Common myeloid progenitor, CD34-positive (primary cell): ENCODE measurements at regions not wholly inside any gene's neighbourhood (a gene's known extent, or its start where the extent isn't known, plus 50 kb on each side); places are given as distances from the start of the nearest gene placed in this dataset.
A peak's percentile ranks its signal among the peaks of the same experiment; 100 is the strongest.

ENCODE experiments used
- CTCF ChIA-PET: fragments of 350-600 bp; sonication (Branson Sonifier 250); formaldehyde crosslinking; loops from one replicate; lab custom pipeline; 2021; ENCODE audit warnings: antibody characterized with exemption; lab: Charles Lee
- POLR2A ChIA-PET: fragments of 350-600 bp; sonication (Branson Sonifier 250); formaldehyde crosslinking; loops from one replicate; lab custom pipeline; 2021; ENCODE audit warnings: antibody characterized with exemption; lab: Charles Lee
- DNase-seq, 3 donors: peaks; one replicate each; pipeline versions ENCODE4 v3.0.0 to v3.0.0-alpha.2; 2013
- H3K27ac ChIP-seq, 2 experiments: 1 replicate in 1 of 2; 2 replicates in 1 of 2; pipeline ENCODE4 v1.7.0; 2013; ENCODE audit warnings: inconsistent platforms in 2 of 2, low read length in 2 of 2, mild to moderate bottlenecking in 2 of 2, low read depth in 1 of 2, moderate library complexity in 1 of 2; ENCODE audit not compliant: severe bottlenecking in 2 of 2, insufficient read depth in 1 of 2, poor library complexity in 1 of 2
- H3K27me3 ChIP-seq, 5 experiments: replicated peaks in 2 of 5; 1 replicate in 3 of 5; 2 replicates in 2 of 5; pipeline versions ENCODE4 v1.6.1 to v1.7.0; 2013; ENCODE audit warnings: low read length in 4 of 5, mild to moderate bottlenecking in 2 of 5, moderate library complexity in 2 of 5, inconsistent platforms in 1 of 5; ENCODE audit not compliant: insufficient read depth in 5 of 5, control insufficient read depth in 4 of 5
- H3K36me3 ChIP-seq, 4 experiments: 1 replicate in 2 of 4; 2 replicates in 2 of 4; pipeline versions ENCODE4 v1.6.1 to v1.7.0; 2013; ENCODE audit warnings: low read length in 3 of 4, control low read depth in 1 of 4, mild to moderate bottlenecking in 1 of 4; ENCODE audit not compliant: control insufficient read depth in 4 of 4, insufficient read depth in 4 of 4
- H3K4me1 ChIP-seq, 4 experiments: 1 replicate in 3 of 4; 2 replicates in 1 of 4; pipeline versions ENCODE4 v1.6.1 to v1.7.1; 2013; ENCODE audit warnings: low read length in 3 of 4, mild to moderate bottlenecking in 3 of 4, control low read depth in 1 of 4, inconsistent platforms in 1 of 4, moderate library complexity in 1 of 4; ENCODE audit not compliant: control insufficient read depth in 4 of 4, insufficient read depth in 4 of 4; ENCODE audit errors: control extremely low read depth in 1 of 4
- H3K4me3 ChIP-seq, 7 experiments: 1 replicate in 4 of 7; 2 replicates in 3 of 7; pipeline versions ENCODE4 v1.5.1 to v1.7.0; 2013; ENCODE audit warnings: mild to moderate bottlenecking in 7 of 7, low read length in 6 of 7, moderate library complexity in 6 of 7, inconsistent platforms in 2 of 7, low read depth in 2 of 7, control low read depth in 1 of 7; ENCODE audit not compliant: insufficient read depth in 4 of 7, control insufficient read depth in 1 of 7; ENCODE audit errors: extremely low read depth in 1 of 7
- H3K9me3 ChIP-seq, 5 experiments: 1 replicate in 4 of 5; 2 replicates in 1 of 5; pipeline versions ENCODE4 v1.6.1 to v1.7.1; 2013; ENCODE audit warnings: low read length in 4 of 5, mild to moderate bottlenecking in 2 of 5, inconsistent platforms in 1 of 5, low read depth in 1 of 5, moderate library complexity in 1 of 5; ENCODE audit not compliant: control insufficient read depth in 4 of 5, insufficient read depth in 2 of 5; ENCODE audit errors: control extremely low read depth in 1 of 5
- WGBS: methylation state at CpG from one replicate; pipeline ENCODE4 v1.1.5; 2013; ENCODE audit not compliant: insufficient coverage; 5-methylcytosine and 5-hydroxymethylcytosine counted together

DNA sequence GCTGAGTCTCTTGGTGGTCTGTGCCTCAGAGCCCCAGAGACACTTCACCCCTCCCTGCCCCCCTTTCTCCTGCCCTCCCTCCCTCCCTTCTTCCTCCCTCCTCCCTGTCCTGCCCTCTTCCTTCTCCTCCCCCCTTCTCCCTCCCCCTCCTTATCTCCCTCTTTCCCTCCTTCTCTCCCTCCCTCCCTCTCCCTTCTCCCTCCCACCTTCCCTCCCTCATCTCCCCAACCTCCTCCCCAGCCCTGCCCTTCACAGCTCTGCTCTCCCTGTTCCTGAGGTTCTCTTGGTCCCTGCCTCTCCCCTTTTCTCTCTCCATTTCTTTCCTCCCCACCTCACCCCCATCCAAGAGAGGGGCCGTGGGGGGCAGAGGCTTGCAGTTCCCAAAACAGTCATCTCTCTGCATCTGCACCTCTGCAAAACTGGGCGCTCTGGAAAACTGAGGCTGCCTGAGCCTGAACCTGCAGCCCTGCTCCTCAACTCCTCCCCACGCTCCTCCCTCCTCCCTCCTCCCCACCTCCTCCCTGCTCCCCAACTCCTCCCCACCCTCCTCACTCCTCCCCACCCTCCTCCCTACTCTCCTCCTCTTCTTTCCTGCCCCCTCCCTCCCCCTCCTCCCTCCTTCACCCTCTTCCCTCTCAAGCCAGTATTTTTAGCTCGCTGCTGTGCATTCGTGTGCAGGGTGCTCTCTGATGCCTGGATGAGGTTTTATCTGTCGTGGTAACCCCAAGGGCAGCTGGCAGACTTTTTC is 219.1 kb downstream of the C9orf50 start:
- ChIA-PET POLR2A (no interaction called here), CTCF (no interaction called here)
- Histone ChIP-seq H3K4me1 (peaks cover 0 to 43% (median 32%) of the 10 kb centered on the region in 4 experiments), H3K4me3 (no peak overlapping the region), H3K36me3 (no peaks in the 10 kb centered on the region), H3K27me3 (no peaks in the 10 kb centered on the region), H3K9me3 (no peaks in the 10 kb centered on the region), H3K27ac (no peak overlapping the region)
- peak in 1 of 3 donors; percentile 18 for DNase-seq
- 31% methylated on average over 4 of the region's 6 CpGs for WGBS

DNA sequence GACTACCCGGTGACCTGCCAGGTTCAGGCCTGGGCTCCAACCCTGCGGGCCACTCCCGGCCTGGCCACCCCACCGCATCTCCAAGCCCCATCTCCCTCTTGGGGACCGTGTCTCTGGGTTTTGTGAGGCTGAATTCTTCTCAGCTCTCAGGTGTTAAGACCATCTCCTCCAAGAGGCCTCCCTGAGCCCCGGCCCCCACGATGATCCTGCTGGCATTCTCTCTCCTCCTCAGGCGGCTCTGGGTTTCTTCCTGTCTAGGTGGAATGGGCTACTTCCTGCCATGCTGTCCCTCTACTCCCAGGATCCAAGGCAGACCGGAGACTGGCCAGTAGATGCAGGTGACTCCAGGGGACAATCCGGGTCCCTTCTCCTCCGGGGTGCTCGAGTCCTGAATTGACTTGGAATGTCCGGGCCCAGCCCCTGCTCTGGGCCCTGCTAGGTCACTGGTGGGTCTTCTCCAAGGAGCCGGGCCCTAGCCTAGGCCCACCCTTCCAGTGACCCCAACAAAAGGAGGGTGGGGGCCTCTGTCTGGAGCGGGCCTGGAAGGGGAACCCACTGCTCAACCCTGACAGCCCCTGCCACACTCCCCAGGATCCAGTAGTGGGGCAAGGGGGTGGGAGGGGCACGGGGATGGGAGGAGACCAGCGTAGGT is 219.8 kb downstream of the C9orf50 start:
- H3K4me3 ChIP-seq, result no peak overlapping the region
- H3K27ac ChIP-seq, result no peak overlapping the region
- H3K27me3 ChIP-seq, result no peaks in the 10 kb centered on the region
- H3K36me3 ChIP-seq, result no peaks in the 10 kb centered on the region
- no peaks in the 10 kb centered on the region for H3K9me3 ChIP-seq
- WGBS, result 94% methylated on average over 11 of the region's 17 CpGs
- H3K4me1 ChIP-seq, result peaks cover 0 to 43% (median 32%) of the 10 kb centered on the region in 4 experiments
- CTCF ChIA-PET, result no interaction called here
- POLR2A ChIA-PET, result no interaction called here
- DNase-seq, result no peak

DNA sequence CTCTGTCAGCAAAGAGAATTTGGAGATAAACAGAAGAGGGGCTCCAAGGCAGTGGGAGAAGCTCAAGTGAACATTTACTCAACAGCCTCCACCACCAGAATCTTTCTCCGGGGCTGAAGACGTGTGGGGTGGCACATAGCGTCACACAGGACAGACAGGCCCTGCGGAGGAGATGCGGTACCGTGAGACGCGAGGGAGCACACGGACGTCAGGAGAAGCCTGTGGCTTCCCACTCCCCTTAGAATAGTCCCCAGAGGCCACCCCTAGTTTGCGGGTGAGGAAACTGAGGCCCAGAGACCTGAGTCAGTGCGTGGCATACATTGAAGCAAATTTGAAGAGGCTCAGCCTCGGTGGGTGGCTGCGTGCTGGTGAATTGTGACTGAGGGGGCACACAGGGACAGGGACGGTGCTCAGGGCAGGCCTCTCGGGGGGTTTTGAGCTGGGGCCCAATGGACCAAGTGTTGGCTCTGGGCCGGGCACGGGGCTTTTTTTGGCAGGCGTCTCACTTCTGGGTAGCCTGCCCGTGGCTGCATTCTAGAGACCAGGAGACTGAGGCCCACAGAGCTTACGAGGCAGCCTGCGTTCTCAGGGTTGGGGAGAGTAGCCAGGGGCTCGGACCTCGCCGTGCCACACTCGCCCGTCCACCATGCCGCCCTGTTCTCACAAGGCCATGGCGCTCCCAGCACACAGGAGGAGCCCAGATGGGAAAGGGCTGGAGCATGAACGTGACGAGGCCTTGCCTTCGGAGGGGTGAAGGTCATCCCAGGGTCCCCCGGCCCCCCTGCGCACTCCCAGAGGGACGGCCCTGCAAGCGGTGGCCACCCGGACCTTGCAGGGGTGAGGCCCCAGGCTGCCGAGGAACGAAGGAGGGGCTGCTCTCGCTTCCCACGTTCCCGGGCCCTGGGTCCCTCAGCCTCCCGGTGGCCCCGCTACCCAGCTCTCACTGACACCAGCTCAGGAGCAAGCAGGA is 220.6 kb downstream of the C9orf50 start:
- Histone ChIP-seq H3K27ac (no peak overlapping the region), H3K36me3 (no peaks in the 10 kb centered on the region), H3K4me1 (peaks cover 0 to 43% (median 32%) of the 10 kb centered on the region in 4 experiments), H3K4me3 (no peak overlapping the region), H3K9me3 (no peaks in the 10 kb centered on the region), H3K27me3 (no peaks in the 10 kb centered on the region)
- WGBS, result 97% methylated on average over 38 of the region's 44 CpGs
- ChIA-PET CTCF (no interaction called here), POLR2A (no interaction called here)
- no peak for DNase-seq

DNA sequence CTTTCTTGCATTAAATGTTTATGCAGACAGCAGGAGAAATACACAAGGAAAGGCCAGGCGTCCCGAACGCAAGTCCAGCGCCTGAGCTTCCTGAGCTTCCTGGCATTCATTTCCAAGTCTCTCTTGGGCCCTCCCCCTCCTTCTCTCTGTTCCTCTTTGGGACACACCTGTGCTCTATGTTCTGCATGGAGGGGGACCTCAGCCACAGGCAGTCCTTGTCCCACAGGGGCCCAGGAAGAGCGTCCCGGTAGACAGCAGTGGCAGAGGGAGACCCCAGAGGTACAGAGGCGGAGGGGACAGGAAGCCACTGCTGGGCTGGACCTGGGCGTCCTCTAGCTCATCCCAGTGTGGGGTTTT is 221.3 kb downstream of the C9orf50 start:
- no peaks in the 10 kb centered on the region for H3K36me3 ChIP-seq
- H3K27ac ChIP-seq, result no peak overlapping the region
- ChIA-PET CTCF (no interaction called here), POLR2A (no interaction called here)
- 49% methylated on average over 5 of the region's 8 CpGs for WGBS
- H3K27me3 ChIP-seq, result no peaks in the 10 kb centered on the region
- DNase-seq, result no peak
- no peaks in the 10 kb centered on the region for H3K9me3 ChIP-seq
- peak overlapping the region in 1 of 7 experiments; percentile 10 for H3K4me3 ChIP-seq
- H3K4me1 ChIP-seq, result peaks cover 0 to 43% (median 32%) of the 10 kb centered on the region in 4 experiments

DNA sequence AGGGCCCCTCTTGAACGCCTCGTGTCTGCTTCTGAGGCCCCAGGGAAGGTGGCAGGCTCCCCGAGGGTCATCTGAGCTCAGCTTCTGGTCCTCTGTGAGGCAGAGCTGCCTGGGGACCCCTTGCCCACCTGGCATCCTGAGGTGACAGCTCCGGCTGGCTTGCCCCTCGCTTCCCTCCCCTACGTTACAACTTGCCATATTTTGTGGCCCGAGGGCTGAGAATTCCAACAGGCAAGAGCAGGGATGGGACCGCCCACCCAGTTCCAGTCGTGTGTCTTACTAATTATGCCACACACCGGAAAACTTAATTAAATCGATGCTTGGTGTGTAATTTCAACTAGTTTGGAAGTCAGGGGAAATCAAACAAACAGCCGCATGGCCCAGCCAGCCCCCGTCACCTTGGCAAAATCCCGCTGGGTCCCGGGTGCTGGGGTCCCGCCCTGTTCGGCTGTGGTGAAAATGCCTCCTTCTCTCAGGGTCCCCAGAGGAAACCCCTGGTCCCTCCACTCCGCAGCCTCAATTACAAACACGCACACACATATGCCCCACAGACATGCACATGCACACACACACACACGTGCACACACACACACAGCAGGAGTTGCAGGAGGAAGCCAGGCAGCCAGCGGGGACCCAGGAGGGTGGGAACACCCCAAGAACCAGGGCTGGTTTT is 221.0 kb upstream of the IER5L start:
- H3K27me3 ChIP-seq, result no peaks in the 10 kb centered on the region
- POLR2A ChIA-PET, result interaction anchor here (0.6 kb wide), 1 partner anchor 86 kb away, joined by 3 read pairs; no protein-coding TSS in a partner anchor
- CTCF ChIA-PET, result interaction anchor here (0.6 kb wide), 1 partner anchor 35 kb away, joined by 3 read pairs; no protein-coding TSS in a partner anchor
- H3K4me3 ChIP-seq, result peak overlapping the region in 1 of 7 experiments; percentile 10
- WGBS, result 80% methylated on average over 16 of the region's 21 CpGs
- H3K9me3 ChIP-seq, result no peaks in the 10 kb centered on the region
- peak in 2 of 3 donors; percentile 62 to 71 for DNase-seq
- H3K36me3 ChIP-seq, result no peaks in the 10 kb centered on the region
- peaks cover 0 to 38% (median 30%) of the 10 kb centered on the region in 4 experiments for H3K4me1 ChIP-seq
- no peak overlapping the region for H3K27ac ChIP-seq

DNA sequence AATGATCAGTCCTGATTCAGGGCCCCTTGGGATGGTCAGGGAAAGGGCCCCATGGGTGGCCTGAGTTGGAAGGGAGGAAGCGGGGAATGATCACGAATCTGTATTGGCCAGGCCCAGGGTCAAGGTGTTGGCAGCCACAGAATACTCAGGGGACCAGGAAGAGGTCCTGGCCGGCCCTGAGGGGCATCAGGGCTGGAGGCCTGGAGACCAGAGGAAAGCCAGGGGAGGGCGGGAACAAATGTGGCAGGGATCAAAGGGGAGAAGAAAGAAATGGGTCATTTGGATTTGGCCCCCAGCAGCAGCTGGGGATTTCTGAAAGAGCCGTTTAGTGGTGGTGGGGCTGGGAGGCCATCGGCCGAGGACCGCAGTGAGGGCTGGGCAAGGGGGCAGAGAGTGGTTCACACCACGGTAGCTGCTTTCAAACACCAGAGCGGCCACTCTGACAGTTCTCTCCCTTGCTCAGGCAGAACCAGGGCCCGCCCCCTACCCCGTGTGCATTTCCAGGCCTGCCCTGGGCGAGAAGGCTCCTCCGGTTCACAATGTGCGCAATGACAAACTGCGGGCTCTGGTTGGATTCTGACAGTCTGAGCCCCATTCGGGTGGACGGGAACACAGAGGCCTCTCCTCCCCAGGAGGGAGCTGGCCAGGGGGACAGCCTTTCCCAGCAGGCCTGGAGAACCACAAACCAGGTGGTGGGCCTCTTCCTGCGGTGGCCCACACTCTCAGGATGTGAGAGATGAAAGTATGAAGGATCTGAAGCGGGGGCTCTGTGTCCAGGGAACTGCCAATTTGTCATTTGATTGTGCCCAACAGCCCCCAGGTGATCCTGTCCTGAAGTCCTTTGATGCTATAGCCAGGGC is 220.3 kb upstream of the IER5L start:
- Histone ChIP-seq H3K4me1 (peaks cover 0 to 35% (median 30%) of the 10 kb centered on the region in 4 experiments), H3K27ac (no peak overlapping the region), H3K36me3 (no peaks in the 10 kb centered on the region), H3K4me3 (no peak overlapping the region), H3K9me3 (no peaks in the 10 kb centered on the region), H3K27me3 (no peaks in the 10 kb centered on the region)
- WGBS, result 65% methylated on average over 19 of the region's 20 CpGs
- CTCF ChIA-PET, result interaction anchor here (0.6 kb wide), 1 partner anchor 34 kb away, joined by 3 read pairs; no protein-coding TSS in a partner anchor
- POLR2A ChIA-PET, result interaction anchor here (0.6 kb wide), 1 partner anchor 87 kb away, joined by 3 read pairs; no protein-coding TSS in a partner anchor
- peak in 1 of 3 donors; percentile 19 for DNase-seq
